HFF-Myc (cell line): ENCODE measurements at regions not wholly inside any gene's neighbourhood (a gene's known extent, or its start where the extent isn't known, plus 50 kb on each side); places are given as distances from the start of the nearest gene placed in this dataset.

Source experiments
- DNase-seq: peaks from one replicate; pipeline ENCODE4 v3.0.0-alpha.2; 2011; ENCODE audit warnings: low read depth; ENCODE audit errors: extremely low read depth
- H3K4me3 ChIP-seq: replicated peaks from 2 replicates; pipeline ENCODE4 v1.5.1; 2011; ENCODE audit warnings: low read depth, mild to moderate bottlenecking, control low read depth, low read length
- CTCF ChIP-seq: IDR thresholded peaks from 2 replicates; pipeline ENCODE4 v1.5.1; 2012; ENCODE audit warnings: mild to moderate bottlenecking, low read depth, low read length, control low read depth; ENCODE audit errors: missing control alignments

GRCh38 chr5:54646356-54647101 is 129.0 kb downstream of the SNX18 start:
- H3K4me3 ChIP-seq = no peak overlapping the region
- TF ChIP-seq CTCF = no peak
- DNase-seq = no peak

GRCh38 chr5:54645882-54646355 is 128.4 kb downstream of the SNX18 start:
- no peak overlapping the region for H3K4me3 ChIP-seq
- no peak for TF ChIP-seq CTCF

GRCh38 chr5:54644226-54644625 is 126.7 kb downstream of the SNX18 start:
- H3K4me3 ChIP-seq = no peak overlapping the region
- peak; percentile 41 for DNase-seq
- TF ChIP-seq CTCF = no peak

More at GRCh38 chr5:54645882-54646355, 128.4 kb downstream of the SNX18 start:
- DNase-seq = no peak

GRCh38 chr5:54643685-54644106 is 126.1 kb downstream of the SNX18 start:
- DNase-seq = no peak
- H3K4me3 ChIP-seq = no peak overlapping the region
- TF ChIP-seq CTCF = no peak

GRCh38 chr5:54639621-54640020 is 122.1 kb downstream of the SNX18 start:
- no peak for DNase-seq
- no peak overlapping the region for H3K4me3 ChIP-seq
- TF ChIP-seq CTCF = no peak

- no peak overlapping the region for H3K4me3 ChIP-seq
- no peak for DNase-seq
- TF ChIP-seq CTCF = no peak
These were observed 120.5 kb downstream of the SNX18 start for GRCh38 chr5:54638106-54638505.
